ENCODE measurements at regions not wholly inside any gene's neighbourhood (a gene's known extent, or its start where the extent isn't known, plus 50 kb on each side); places are given as distances from the start of the nearest gene placed in this dataset.
"Not testable (repeated sequence)": the region's sequence is repeated elsewhere in the genome, so short reads cannot be mapped to it uniquely, and the experiment has no call there.

DNA sequence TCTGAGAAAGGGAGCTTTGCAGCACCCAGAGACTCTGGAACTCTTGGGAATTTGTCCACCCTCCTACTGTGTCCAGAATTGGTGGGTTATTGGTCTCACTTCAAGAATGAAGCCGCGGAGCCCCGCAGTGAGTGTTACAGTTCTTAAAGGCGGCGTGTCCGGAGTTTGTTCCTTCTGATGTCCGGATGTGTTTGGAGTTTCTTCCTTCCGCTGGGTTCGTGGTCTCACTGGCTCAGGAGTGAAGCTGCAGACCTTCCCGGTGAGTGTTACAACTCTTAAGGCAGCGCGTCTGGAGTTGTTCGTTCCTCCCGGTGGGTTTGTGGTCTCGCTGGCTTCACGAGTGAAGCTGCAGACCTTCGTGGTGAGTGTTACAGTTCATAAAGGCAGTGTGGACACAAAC, 824.7 kb downstream of the LRRTM4 start:
- H3K4me1 Mint-ChIP-seq; H3K36me3 Mint-ChIP-seq (ENCODE audit: low read depth); POLR2A ChIA-PET; CTCF ChIA-PET; H3K4me3 Mint-ChIP-seq; H3K27me3 Mint-ChIP-seq; DNase-seq; H3K27ac Mint-ChIP-seq; H3K9me3 Mint-ChIP-seq: not testable (repeated sequence)

DNA sequence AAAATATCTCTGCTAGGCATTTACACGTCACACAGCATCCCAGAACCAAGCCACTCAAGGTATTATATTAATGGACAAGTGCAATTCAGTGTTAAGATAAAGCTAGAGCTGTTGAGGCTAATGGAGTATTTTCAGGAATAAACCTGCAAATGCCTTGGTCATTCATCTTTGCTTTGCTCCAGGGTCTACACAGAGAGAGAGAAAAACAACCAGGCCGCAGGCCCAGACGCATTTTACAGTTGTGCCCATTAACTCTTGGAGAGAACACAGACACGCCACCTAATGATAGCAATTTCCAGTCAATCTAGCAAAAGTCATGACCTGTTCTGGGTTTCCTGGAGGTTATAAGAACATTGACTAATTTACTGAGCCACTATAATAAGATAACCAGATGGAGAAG, 829.3 kb downstream of the LRRTM4 start:
- POLR2A ChIA-PET, result no interaction called here
- H3K9me3 Mint-ChIP-seq, result no peaks in the 10 kb centered on the region
- no peak overlapping the region for H3K27ac Mint-ChIP-seq
- H3K4me3 Mint-ChIP-seq, result no peak overlapping the region
- H3K27me3 Mint-ChIP-seq, result no peaks in the 10 kb centered on the region
- CTCF ChIA-PET, result no interaction called here
- no peaks in the 10 kb centered on the region for H3K36me3 Mint-ChIP-seq (ENCODE audit: low read depth)
- DNase-seq, result no peak
- H3K4me1 Mint-ChIP-seq, result no peaks in the 10 kb centered on the region

DNA sequence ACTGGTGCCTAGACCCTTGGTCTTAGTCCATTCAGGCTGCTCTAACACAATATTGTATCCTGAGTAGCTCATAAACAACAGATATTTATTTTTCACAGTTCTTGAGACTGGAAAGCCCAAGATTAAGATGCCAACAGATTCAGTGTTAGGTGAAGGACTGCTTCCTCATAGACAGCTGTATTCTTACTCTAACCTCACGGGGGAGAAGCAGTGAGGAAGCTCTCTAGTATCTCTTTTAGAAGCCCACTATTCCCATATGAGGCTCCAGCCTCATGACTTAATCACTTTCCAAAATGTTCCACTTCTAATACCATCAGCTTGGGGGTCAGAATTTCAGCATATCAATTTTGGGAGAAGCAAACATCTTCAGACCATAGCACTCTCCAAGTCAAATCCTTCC, 833.4 kb downstream of the LRRTM4 start:
- Mint-ChIP-seq H3K9me3 (peaks cover 4% of the 10 kb centered on the region), H3K4me1 (no peaks in the 10 kb centered on the region), H3K36me3 (ENCODE audit: low read depth) (no peaks in the 10 kb centered on the region), H3K27ac (no peak overlapping the region), H3K4me3 (no peak overlapping the region), H3K27me3 (no peaks in the 10 kb centered on the region)
- DNase-seq, result no peak
- ChIA-PET CTCF (no interaction called here), POLR2A (no interaction called here)

DNA sequence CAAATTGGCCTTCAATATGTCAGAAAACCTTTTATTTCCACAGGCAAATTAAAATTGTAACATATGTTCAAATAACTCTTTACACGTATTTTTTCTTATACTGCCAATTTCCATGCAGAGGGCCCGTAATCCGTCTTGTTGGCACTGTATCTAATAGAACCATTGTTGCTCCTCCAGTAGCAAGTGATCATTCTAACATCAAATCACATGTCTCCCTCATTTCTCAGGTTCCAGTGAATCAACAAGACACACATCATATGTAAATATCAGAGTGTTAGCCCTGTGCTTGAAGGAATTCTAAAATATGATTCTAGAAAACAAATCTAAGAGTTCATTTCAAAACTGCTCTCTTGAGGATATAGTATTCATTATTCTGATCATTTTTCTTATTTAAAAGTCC, 834.3 kb downstream of the LRRTM4 start:
- Mint-ChIP-seq H3K4me3 (no peak overlapping the region), H3K9me3 (peaks cover 6% of the 10 kb centered on the region), H3K27me3 (no peaks in the 10 kb centered on the region), H3K27ac (no peak overlapping the region), H3K4me1 (no peaks in the 10 kb centered on the region), H3K36me3 (ENCODE audit: low read depth) (no peaks in the 10 kb centered on the region)
- POLR2A ChIA-PET, result no interaction called here
- CTCF ChIA-PET, result no interaction called here
- DNase-seq, result no peak

DNA sequence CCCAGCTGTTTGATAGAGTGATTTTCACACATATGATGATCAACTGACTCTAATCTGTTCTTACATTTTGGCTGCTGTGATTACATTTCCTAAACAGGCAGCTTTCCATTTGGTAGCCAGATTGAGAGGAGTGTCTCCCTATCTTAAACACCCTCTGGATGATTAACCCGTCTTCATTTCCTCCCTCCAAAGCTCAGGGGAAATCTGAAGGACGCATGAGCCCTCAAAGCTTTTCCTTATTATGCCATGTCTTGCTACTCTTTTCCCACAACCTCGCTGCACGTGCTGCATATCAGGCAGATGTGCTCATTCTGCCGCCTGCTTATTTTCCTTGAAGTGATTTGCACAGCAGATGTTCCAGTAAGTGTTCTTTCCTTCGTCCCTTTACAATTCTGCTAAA, 837.4 kb downstream of the LRRTM4 start:
- H3K36me3 Mint-ChIP-seq (ENCODE audit: low read depth), result no peaks in the 10 kb centered on the region
- CTCF ChIA-PET, result no interaction called here
- no peak overlapping the region for H3K27ac Mint-ChIP-seq
- no peaks in the 10 kb centered on the region for H3K4me1 Mint-ChIP-seq
- no peak for DNase-seq
- no peak overlapping the region for H3K4me3 Mint-ChIP-seq
- no peaks in the 10 kb centered on the region for H3K27me3 Mint-ChIP-seq
- peaks cover 8% of the 10 kb centered on the region for H3K9me3 Mint-ChIP-seq
- POLR2A ChIA-PET, result interaction anchor here (0.6 kb wide), 1 partner anchor 228 kb away, joined by 3 read pairs; no protein-coding TSS in a partner anchor

DNA sequence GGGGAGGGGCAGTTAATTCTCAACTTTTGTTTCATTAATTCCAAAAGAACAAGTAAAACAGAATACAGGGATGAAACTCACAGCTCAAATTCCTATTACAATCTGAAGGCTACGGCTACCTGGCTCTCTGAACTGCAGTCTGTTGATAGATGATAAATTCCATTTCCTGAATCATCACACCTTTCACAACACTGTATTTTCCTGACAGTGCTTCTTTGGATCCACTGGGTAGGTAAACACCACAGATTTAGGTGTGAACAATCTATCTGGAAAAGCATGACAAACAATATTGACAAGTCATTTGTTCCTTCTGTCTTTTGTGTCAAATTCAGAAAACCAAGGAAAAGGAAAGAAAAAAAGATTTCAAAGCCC, 843.2 kb downstream of the LRRTM4 start:
- DNase-seq, result no peak
- Mint-ChIP-seq H3K4me3 (no peak overlapping the region), H3K27ac (no peak overlapping the region), H3K27me3 (no peaks in the 10 kb centered on the region), H3K36me3 (ENCODE audit: low read depth) (no peaks in the 10 kb centered on the region), H3K4me1 (no peaks in the 10 kb centered on the region), H3K9me3 (peaks cover 7% of the 10 kb centered on the region)
- CTCF ChIA-PET, result no interaction called here
- POLR2A ChIA-PET, result no interaction called here

DNA sequence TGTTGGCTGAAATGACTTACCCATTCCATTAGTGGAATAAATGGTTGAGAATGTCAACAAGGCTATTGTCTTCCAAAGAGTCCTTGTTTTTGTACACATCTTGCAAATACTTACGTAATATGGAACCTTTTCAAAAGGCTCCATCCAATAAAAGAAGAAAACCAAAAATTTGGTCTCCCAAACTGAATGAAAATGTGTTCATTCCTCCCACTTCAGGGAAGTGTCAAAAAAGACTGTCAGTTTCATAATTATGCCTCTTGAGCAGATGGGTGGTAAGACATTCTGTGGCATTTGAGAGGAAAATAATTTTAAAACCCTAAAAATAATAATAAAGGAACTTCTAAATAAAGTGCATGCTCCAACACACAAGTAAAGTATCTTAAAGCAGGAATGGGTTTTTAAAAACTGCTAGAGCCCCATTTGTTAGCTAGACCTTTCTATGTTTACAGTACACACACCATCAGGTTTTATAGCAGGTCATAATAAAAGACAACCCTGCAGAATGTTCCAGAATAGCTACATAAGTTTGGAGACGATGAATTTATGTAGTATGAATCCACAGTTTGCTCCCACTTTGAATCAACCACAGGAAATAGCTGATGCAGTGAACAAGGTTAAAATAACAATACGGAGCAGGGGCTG, 843.7 kb downstream of the LRRTM4 start:
- H3K4me1 Mint-ChIP-seq, result no peaks in the 10 kb centered on the region
- H3K4me3 Mint-ChIP-seq, result no peak overlapping the region
- DNase-seq, result no peak

DNA sequence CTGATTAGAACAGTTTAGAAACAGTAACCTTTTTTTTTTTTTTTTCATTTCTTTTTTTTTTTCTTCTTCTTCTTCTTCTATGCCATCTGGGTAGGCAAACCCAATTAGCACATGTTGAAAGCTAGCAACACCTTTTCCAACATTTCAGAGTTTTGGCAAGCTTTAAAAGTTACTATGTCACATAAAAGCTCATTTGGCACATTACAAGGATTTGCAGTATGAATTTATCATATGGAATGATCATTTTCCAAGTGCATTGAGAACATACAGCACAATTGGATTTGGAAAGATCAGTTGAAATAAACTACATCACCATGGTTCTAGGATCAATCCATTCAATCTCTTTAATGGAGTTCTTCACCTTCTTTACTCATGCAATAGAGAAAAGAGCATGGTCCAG, 847.0 kb downstream of the LRRTM4 start:
- H3K9me3 Mint-ChIP-seq, result peaks cover 5% of the 10 kb centered on the region
- ChIA-PET POLR2A (no interaction called here), CTCF (no interaction called here)
- DNase-seq, result no peak
- H3K27ac Mint-ChIP-seq, result no peak overlapping the region
- no peaks in the 10 kb centered on the region for H3K4me1 Mint-ChIP-seq
- no peaks in the 10 kb centered on the region for H3K36me3 Mint-ChIP-seq (ENCODE audit: low read depth)
- H3K27me3 Mint-ChIP-seq, result no peaks in the 10 kb centered on the region
- no peak overlapping the region for H3K4me3 Mint-ChIP-seq

More for the DNA sequence above, 843.7 kb downstream of the LRRTM4 start:
- Mint-ChIP-seq H3K36me3 (ENCODE audit: low read depth) (no peaks in the 10 kb centered on the region), H3K9me3 (peaks cover 7% of the 10 kb centered on the region), H3K27me3 (no peaks in the 10 kb centered on the region), H3K27ac (no peak overlapping the region)
- ChIA-PET POLR2A (no interaction called here), CTCF (no interaction called here)

DNA sequence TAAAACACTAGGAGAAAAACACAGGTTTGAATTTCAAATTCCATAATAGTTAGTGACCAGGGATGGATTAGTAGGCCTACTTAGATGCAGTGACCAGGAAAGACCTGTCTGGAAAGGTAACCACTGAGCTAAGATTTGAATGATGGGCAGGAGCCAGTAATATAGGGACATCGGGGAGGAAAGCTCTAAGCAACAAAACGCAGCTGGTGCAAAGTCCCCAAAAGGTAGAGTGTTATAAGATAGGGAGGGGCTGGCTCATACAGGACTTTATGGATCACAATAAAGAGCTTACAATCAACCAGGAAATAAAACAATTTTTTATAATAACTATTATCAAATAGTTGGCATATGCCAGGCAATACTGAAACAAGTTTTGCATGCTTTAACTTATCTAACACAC, 849.4 kb downstream of the LRRTM4 start:
- CTCF ChIA-PET, result no interaction called here
- peaks cover 5% of the 10 kb centered on the region for H3K9me3 Mint-ChIP-seq
- no peak for DNase-seq

DNA sequence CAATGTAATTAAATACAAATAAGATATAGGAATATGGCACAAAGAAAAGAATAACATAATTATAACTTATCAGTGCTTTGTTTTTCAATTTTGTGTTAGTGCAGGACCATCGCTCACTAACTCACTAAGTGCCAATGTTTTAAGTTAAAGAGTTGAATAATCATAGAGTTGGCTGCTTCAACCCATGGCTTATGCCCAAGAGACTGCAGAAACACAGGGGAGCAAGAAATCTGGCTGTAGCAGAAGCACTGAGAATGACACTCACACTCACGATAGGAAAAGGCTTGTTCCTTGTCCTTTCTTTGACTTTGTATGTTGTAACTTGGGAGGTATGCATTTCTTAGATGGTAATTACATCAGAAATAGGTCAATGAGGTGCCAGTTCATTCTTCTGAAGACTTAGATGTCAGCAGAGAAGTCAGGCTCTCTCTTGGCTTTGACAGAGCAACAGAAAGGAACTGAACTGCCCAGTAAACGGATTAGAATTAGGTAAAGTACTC, 852.2 kb downstream of the LRRTM4 start:
- ChIA-PET POLR2A (no interaction called here), CTCF (no interaction called here)
- Mint-ChIP-seq H3K27ac (no peak overlapping the region), H3K9me3 (peaks cover 2% of the 10 kb centered on the region), H3K36me3 (ENCODE audit: low read depth) (no peaks in the 10 kb centered on the region), H3K27me3 (no peaks in the 10 kb centered on the region), H3K4me1 (no peaks in the 10 kb centered on the region), H3K4me3 (no peak overlapping the region)
- DNase-seq, result no peak

More for the DNA sequence above, 849.4 kb downstream of the LRRTM4 start:
- POLR2A ChIA-PET, result no interaction called here
- Mint-ChIP-seq H3K27ac (no peak overlapping the region), H3K4me1 (no peaks in the 10 kb centered on the region), H3K4me3 (no peak overlapping the region), H3K27me3 (no peaks in the 10 kb centered on the region), H3K36me3 (ENCODE audit: low read depth) (no peaks in the 10 kb centered on the region)

DNA sequence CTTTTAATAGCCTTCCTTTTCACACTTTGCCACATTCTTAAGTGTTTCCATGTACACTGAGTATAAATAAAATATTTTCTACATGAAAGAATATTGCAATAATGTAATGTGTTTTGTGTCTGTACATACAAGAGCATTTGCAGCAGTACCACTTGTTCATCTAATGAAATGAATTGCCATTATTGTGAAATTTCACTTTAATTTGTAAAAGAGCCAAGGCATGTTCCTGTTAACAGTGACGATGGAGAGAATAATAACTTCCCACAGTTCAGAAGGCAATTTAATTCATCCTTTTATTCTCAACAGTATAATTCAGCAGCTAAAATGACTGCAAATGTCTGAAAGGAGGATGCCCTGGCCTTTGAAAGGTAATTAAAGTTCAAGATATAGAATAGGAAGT, 853.9 kb downstream of the LRRTM4 start:
- Mint-ChIP-seq H3K27me3 (no peaks in the 10 kb centered on the region), H3K4me1 (no peaks in the 10 kb centered on the region), H3K9me3 (peaks cover 4% of the 10 kb centered on the region), H3K27ac (no peak overlapping the region), H3K36me3 (ENCODE audit: low read depth) (no peaks in the 10 kb centered on the region), H3K4me3 (no peak overlapping the region)
- POLR2A ChIA-PET, result no interaction called here
- CTCF ChIA-PET, result no interaction called here
- no peak for DNase-seq

DNA sequence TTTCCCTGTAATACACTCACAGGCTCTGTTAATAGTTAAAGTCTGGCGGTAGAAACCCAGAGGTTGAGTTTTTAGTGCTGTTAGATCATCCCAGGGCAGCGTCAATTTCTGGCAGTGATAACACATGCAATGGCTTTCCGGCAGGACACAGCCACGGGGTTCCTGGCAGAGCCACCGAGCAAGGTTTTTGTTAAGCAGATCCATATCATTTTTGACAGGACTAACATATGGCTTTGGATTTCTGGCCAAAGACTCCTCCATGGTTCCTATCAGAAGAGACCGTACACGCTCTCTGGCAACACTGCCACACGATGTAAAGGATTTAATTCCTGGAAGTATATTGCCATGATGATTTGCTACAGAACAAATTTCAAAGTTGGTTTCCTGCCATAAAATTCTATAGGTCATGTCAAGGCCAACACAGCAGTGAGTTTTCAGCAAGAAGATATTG, 854.3 kb downstream of the LRRTM4 start:
- Mint-ChIP-seq H3K4me1 (no peaks in the 10 kb centered on the region), H3K27ac (no peak overlapping the region), H3K36me3 (ENCODE audit: low read depth) (no peaks in the 10 kb centered on the region), H3K4me3 (no peak overlapping the region), H3K27me3 (no peaks in the 10 kb centered on the region), H3K9me3 (peaks cover 4% of the 10 kb centered on the region)
- CTCF ChIA-PET, result no interaction called here
- no peak for DNase-seq
- POLR2A ChIA-PET, result no interaction called here

DNA sequence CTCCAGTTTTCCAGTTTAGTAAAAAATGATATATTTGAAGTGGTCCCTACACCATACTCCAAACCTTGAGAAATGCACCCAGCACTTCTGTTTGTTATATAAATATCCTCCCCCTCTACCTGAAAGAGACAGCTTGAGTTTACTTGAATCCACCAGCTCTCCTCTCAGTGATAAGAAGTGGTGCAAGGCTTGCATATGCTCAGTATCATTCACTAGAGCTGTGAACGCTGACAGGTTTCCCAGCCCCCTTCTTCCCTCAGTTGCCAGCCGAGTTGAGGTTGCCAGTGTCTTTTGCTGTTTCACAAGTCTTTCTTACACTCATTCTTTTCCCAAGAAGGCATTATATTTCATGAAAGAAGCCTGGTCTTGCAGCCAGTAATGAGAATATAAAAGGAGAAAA, 880.0 kb downstream of the LRRTM4 start:
- DNase-seq, result no peak
- no peaks in the 10 kb centered on the region for H3K4me1 Mint-ChIP-seq
- H3K27me3 Mint-ChIP-seq, result no peaks in the 10 kb centered on the region
- H3K9me3 Mint-ChIP-seq, result peaks cover 12% of the 10 kb centered on the region
- ChIA-PET CTCF (no interaction called here), POLR2A (no interaction called here)
- no peak overlapping the region for H3K4me3 Mint-ChIP-seq
- H3K27ac Mint-ChIP-seq, result no peak overlapping the region
- H3K36me3 Mint-ChIP-seq (ENCODE audit: low read depth), result no peaks in the 10 kb centered on the region

DNA sequence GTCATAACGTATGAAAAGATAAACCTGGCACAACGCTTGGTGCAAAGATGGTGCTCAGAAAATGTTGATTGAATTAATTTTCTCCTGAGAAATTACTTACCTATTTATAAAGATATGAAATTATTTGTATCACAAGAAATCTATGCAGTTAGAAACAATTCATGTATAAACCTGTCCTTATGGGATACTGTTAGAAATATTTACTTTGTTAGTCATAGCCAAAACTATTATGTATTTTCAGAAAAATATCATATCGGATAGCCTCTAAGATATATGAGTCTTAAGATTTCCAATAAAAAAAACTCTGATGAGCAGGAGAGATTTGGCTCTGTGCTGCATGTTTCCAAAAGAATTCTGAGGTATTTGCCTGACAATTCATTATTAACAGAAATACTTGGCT, 880.7 kb downstream of the LRRTM4 start:
- CTCF ChIA-PET, result no interaction called here
- H3K4me3 Mint-ChIP-seq, result no peak overlapping the region
- H3K27me3 Mint-ChIP-seq, result no peaks in the 10 kb centered on the region
- POLR2A ChIA-PET, result no interaction called here
- H3K36me3 Mint-ChIP-seq (ENCODE audit: low read depth), result no peaks in the 10 kb centered on the region
- DNase-seq, result no peak
- no peak overlapping the region for H3K27ac Mint-ChIP-seq
- peaks cover 12% of the 10 kb centered on the region for H3K9me3 Mint-ChIP-seq
- H3K4me1 Mint-ChIP-seq, result no peaks in the 10 kb centered on the region

DNA sequence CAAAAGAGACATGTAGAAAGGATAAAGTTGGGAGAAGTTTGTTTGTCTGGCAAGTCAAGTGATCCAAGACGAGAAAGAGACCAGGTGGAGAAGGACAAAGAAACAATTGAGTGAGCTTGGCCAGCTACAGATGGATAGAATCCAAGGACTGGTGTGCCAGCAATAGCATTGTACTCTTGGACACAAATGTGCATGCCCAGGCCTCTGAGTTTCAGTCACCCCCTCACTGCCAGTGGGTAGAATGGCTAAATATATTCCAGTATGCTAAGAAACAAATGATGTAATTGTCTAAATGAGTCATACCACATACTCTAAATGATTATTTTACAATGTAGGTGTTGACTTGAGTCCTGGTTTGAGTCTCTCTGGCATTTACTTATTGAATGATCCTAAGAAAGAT, 881.3 kb downstream of the LRRTM4 start:
- ChIA-PET CTCF (no interaction called here), POLR2A (no interaction called here)
- Mint-ChIP-seq H3K27ac (no peak overlapping the region), H3K4me1 (no peaks in the 10 kb centered on the region), H3K27me3 (no peaks in the 10 kb centered on the region), H3K36me3 (ENCODE audit: low read depth) (no peaks in the 10 kb centered on the region), H3K9me3 (peaks cover 12% of the 10 kb centered on the region), H3K4me3 (no peak overlapping the region)
- DNase-seq, result no peak

All from activated CD4-positive, alpha-beta memory T cell treated with anti-CD3 and anti-CD28 coated beads, Interleukin-2, amount 10 ng/mL, durations not matched to agents 7 days and 5 days (primary cell).